PC-9 (cell line): ENCODE measurements at regions not wholly inside any gene's neighbourhood (a gene's known extent, or its start where the extent isn't known, plus 50 kb on each side); places are given as distances from the start of the nearest gene placed in this dataset.

Experiments
- EZH2 ChIP-seq: fragments of 200-600 bp; sonication (generic); IDR thresholded peaks from 2 replicates; pipeline ENCODE4 v1.8.0; 2017; ENCODE audit warnings: antibody characterized with exemption, low read depth
- TF ChIP-seq, protein P1 (sequence below): fragments of 200-600 bp; sonication (generic); conservative IDR thresholded peaks from 2 replicates; pipeline ENCODE4 v1.6.1; 2017; ENCODE audit warnings: mixed run types, antibody characterized with exemption, mild to moderate bottlenecking, moderate library complexity

DNA sequence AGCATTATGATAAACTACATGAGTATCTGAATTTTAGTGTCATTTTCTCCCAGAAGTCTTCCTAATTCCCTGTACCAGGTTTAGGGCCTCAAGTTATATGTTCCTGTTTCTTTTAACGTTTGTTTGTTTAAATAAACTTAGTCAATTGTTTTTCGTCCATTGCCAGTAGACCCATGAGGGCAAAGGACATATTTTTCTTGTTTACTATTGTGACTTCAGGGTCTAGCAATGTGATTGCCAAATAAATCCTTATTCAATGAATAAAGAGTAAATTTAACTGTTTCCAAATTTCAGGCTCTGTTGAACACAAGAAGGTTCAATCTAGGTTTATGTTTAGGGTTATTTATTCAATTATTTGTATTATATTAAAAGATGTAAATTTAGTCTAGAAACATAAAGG lies 391.6 kb upstream of the MGAT4C start:
- TF ChIP-seq, protein P1, sequence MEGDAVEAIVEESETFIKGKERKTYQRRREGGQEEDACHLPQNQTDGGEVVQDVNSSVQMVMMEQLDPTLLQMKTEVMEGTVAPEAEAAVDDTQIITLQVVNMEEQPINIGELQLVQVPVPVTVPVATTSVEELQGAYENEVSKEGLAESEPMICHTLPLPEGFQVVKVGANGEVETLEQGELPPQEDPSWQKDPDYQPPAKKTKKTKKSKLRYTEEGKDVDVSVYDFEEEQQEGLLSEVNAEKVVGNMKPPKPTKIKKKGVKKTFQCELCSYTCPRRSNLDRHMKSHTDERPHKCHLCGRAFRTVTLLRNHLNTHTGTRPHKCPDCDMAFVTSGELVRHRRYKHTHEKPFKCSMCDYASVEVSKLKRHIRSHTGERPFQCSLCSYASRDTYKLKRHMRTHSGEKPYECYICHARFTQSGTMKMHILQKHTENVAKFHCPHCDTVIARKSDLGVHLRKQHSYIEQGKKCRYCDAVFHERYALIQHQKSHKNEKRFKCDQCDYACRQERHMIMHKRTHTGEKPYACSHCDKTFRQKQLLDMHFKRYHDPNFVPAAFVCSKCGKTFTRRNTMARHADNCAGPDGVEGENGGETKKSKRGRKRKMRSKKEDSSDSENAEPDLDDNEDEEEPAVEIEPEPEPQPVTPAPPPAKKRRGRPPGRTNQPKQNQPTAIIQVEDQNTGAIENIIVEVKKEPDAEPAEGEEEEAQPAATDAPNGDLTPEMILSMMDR, result no peak
- TF ChIP-seq EZH2, result no peak
